ENCODE measurements at regions not wholly inside any gene's neighbourhood (a gene's known extent, or its start where the extent isn't known, plus 50 kb on each side); places are given as distances from the start of the nearest gene placed in this dataset.

DNA sequence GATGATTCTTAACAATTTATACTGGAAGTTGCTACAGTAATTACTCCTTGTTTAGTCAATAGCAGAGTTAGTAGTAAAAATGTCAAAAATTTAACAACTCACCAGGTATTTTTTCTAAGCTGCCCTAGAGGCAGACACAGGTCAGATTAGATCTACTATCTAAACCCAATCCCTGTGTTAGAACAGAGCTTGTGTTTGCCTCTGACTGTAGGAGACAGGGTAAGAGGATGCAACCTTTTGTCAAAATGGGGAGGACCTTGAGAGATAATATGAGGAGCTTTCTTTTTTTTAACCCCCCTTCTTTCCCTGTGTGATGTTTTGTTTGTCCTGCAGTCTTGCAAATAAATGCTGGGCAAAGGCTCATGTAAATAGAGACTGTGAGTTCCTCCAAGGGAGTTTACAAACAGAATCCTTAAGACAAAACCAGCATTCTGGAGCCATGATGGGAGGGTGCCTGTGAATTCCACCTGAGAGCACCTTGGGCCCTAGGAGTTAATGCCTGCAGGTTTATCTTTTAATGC, 353.1 kb downstream of the GATA3 start:
- TF ChIP-seq POLR2A (IDR thresholded peaks at IDR 0.05; ENCODE audit: low read length), result no peak
- no peak for TF ChIP-seq CHD2 (IDR thresholded peaks at IDR 0.05; ENCODE audit: low read length, partially characterized antibody)
- TF ChIP-seq, protein P1, sequence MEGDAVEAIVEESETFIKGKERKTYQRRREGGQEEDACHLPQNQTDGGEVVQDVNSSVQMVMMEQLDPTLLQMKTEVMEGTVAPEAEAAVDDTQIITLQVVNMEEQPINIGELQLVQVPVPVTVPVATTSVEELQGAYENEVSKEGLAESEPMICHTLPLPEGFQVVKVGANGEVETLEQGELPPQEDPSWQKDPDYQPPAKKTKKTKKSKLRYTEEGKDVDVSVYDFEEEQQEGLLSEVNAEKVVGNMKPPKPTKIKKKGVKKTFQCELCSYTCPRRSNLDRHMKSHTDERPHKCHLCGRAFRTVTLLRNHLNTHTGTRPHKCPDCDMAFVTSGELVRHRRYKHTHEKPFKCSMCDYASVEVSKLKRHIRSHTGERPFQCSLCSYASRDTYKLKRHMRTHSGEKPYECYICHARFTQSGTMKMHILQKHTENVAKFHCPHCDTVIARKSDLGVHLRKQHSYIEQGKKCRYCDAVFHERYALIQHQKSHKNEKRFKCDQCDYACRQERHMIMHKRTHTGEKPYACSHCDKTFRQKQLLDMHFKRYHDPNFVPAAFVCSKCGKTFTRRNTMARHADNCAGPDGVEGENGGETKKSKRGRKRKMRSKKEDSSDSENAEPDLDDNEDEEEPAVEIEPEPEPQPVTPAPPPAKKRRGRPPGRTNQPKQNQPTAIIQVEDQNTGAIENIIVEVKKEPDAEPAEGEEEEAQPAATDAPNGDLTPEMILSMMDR (IDR thresholded peaks at IDR 0.05), result no peak
- TF ChIP-seq JUNB (IDR thresholded peaks at IDR 0.05), result no peak
- no peak for TF ChIP-seq MAZ (IDR thresholded peaks at IDR 0.05; ENCODE audit: borderline replicate concordance, low read depth, low read length)
- TF ChIP-seq SMC3 (IDR thresholded peaks at IDR 0.05), result no peak
- no peak for TF ChIP-seq EP300 (IDR thresholded peaks at IDR 0.05)
- TF ChIP-seq KDM5A (IDR thresholded peaks at IDR 0.05), result no peak
